ENCODE measurements at regions not wholly inside any gene's neighbourhood (a gene's known extent, or its start where the extent isn't known, plus 50 kb on each side); places are given as distances from the start of the nearest gene placed in this dataset.
A peak's percentile ranks its signal among the peaks of the same experiment; 100 is the strongest.

GRCh38 chr5:145180371-145180770, 654.8 kb downstream of the PRELID2 start:
- in situ Hi-C loops (cut with MboI), result no loop called here
- H3K9me3 ChIP-seq (ENCODE audit: low read depth), result no peaks in the 10 kb centered on the region
- H3K36me3 ChIP-seq (ENCODE audit: low read depth), result no peaks in the 10 kb centered on the region
- H3K4me3 ChIP-seq, result no peak overlapping the region
- DNase-seq, result no peak
- no peaks in the 10 kb centered on the region for H3K9me2 ChIP-seq (ENCODE audit: insufficient read depth)
- H3K4me1 ChIP-seq (ENCODE audit: insufficient read depth), result peaks cover 15% of the 10 kb centered on the region
- no peaks in the 10 kb centered on the region for H3K79me2 ChIP-seq (ENCODE audit: insufficient read depth)
- no peak overlapping the region for H3K9ac ChIP-seq
- H3K27ac ChIP-seq, result no peak overlapping the region
- no peaks in the 10 kb centered on the region for H3F3A ChIP-seq (ENCODE audit: insufficient read depth)
- TF ChIP-seq EZH2phosphoT487 (IDR thresholded peaks at IDR 0.05; ENCODE audit: insufficient read depth, low read depth) (no peak), EZH2 (IDR thresholded peaks at IDR 0.05; ENCODE audit: insufficient read depth, poor library complexity, severe bottlenecking) (no peak)
- no peak overlapping the region for H3K4me2 ChIP-seq (ENCODE audit: unreplicated experiment)
- no peaks in the 10 kb centered on the region for H4K20me1 ChIP-seq (ENCODE audit: insufficient read depth)
- H2AFZ ChIP-seq, result no peak overlapping the region
- H3K27me3 ChIP-seq (replicated peaks; ENCODE audit: insufficient read depth), result no peaks in the 10 kb centered on the region
- 60 to 66% methylated on average over 5 of the region's 5 CpGs for WGBS, 2 experiments (ENCODE audit: low coverage in 1 of 2, low lambda C conversion rate in 2 of 2, missing lambda C conversion rate in 2 of 2)

GRCh38 chr5:145178641-145179523, 656.3 kb downstream of the PRELID2 start:
- 28 to 44% methylated on average over 3 of the region's 3 CpGs for WGBS, 2 experiments (ENCODE audit: low coverage in 1 of 2, low lambda C conversion rate in 2 of 2, missing lambda C conversion rate in 2 of 2)
- Histone ChIP-seq H4K20me1 (ENCODE audit: insufficient read depth) (no peaks in the 10 kb centered on the region), H3K4me3 (no peak overlapping the region), H3K4me1 (ENCODE audit: insufficient read depth) (peaks cover 15% of the 10 kb centered on the region), H3K79me2 (ENCODE audit: insufficient read depth) (no peaks in the 10 kb centered on the region), H3K4me2 (ENCODE audit: unreplicated experiment) (no peak overlapping the region), H3K27ac (no peak overlapping the region), H2AFZ (no peak overlapping the region), H3K9me2 (ENCODE audit: insufficient read depth) (no peaks in the 10 kb centered on the region), H3F3A (ENCODE audit: insufficient read depth) (no peaks in the 10 kb centered on the region), H3K27me3 (replicated peaks; ENCODE audit: insufficient read depth) (no peaks in the 10 kb centered on the region), H3K9me3 (ENCODE audit: low read depth) (no peaks in the 10 kb centered on the region), H3K36me3 (ENCODE audit: low read depth) (no peaks in the 10 kb centered on the region), H3K9ac (no peak overlapping the region)
- no peak for TF ChIP-seq EZH2phosphoT487 (IDR thresholded peaks at IDR 0.05; ENCODE audit: insufficient read depth, low read depth)
- TF ChIP-seq EZH2 (IDR thresholded peaks at IDR 0.05; ENCODE audit: insufficient read depth, poor library complexity, severe bottlenecking), result no peak
- in situ Hi-C loops (cut with MboI), result no loop called here
- peak; percentile 6 for DNase-seq

- no peak overlapping the region for H3K4me3 ChIP-seq
- H3K4me2 ChIP-seq (ENCODE audit: unreplicated experiment), result no peak overlapping the region
- TF ChIP-seq EZH2phosphoT487 (IDR thresholded peaks at IDR 0.05; ENCODE audit: insufficient read depth, low read depth) (no peak), EZH2 (IDR thresholded peaks at IDR 0.05; ENCODE audit: insufficient read depth, poor library complexity, severe bottlenecking) (no peak)
- H3K36me3 ChIP-seq (ENCODE audit: low read depth), result no peaks in the 10 kb centered on the region
- no peaks in the 10 kb centered on the region for H3K9me3 ChIP-seq (ENCODE audit: low read depth)
- peaks cover 15% of the 10 kb centered on the region for H3K4me1 ChIP-seq (ENCODE audit: insufficient read depth)
- DNase-seq, result no peak
- H4K20me1 ChIP-seq (ENCODE audit: insufficient read depth), result no peaks in the 10 kb centered on the region
- in situ Hi-C loops (cut with MboI), result no loop called here
- no peak overlapping the region for H3K27ac ChIP-seq
- no peaks in the 10 kb centered on the region for H3K27me3 ChIP-seq (replicated peaks; ENCODE audit: insufficient read depth)
- H2AFZ ChIP-seq, result no peak overlapping the region
- 51 to 64% methylated on average over 3 of the region's 3 CpGs for WGBS, 2 experiments (ENCODE audit: low coverage in 1 of 2, low lambda C conversion rate in 2 of 2, missing lambda C conversion rate in 2 of 2)
- no peak overlapping the region for H3K9ac ChIP-seq
- no peaks in the 10 kb centered on the region for H3K79me2 ChIP-seq (ENCODE audit: insufficient read depth)
- H3F3A ChIP-seq (ENCODE audit: insufficient read depth), result no peaks in the 10 kb centered on the region
- no peaks in the 10 kb centered on the region for H3K9me2 ChIP-seq (ENCODE audit: insufficient read depth)
Observed at GRCh38 chr5:145176041-145176440, 659.1 kb downstream of the PRELID2 start.

- Histone ChIP-seq H3K4me2 (ENCODE audit: unreplicated experiment) (no peak overlapping the region), H4K20me1 (ENCODE audit: insufficient read depth) (no peaks in the 10 kb centered on the region), H3K9me2 (ENCODE audit: insufficient read depth) (no peaks in the 10 kb centered on the region), H3K9ac (no peak overlapping the region), H3K27me3 (replicated peaks; ENCODE audit: insufficient read depth) (no peaks in the 10 kb centered on the region), H3F3A (ENCODE audit: insufficient read depth) (no peaks in the 10 kb centered on the region), H3K4me3 (no peak overlapping the region), H3K79me2 (ENCODE audit: insufficient read depth) (no peaks in the 10 kb centered on the region), H3K4me1 (ENCODE audit: insufficient read depth) (no peaks in the 10 kb centered on the region), H3K27ac (no peak overlapping the region), H2AFZ (no peak overlapping the region), H3K9me3 (ENCODE audit: low read depth) (no peaks in the 10 kb centered on the region), H3K36me3 (ENCODE audit: low read depth) (no peaks in the 10 kb centered on the region)
- in situ Hi-C loops (cut with MboI), result no loop called here
- 37% methylated on average over 5 of the region's 5 CpGs for WGBS, 2 experiments (ENCODE audit: low coverage in 1 of 2, low lambda C conversion rate in 2 of 2, missing lambda C conversion rate in 2 of 2)
- TF ChIP-seq EZH2 (IDR thresholded peaks at IDR 0.05; ENCODE audit: insufficient read depth, poor library complexity, severe bottlenecking) (no peak), EZH2phosphoT487 (IDR thresholded peaks at IDR 0.05; ENCODE audit: insufficient read depth, low read depth) (no peak)
- no peak for DNase-seq
Observed at GRCh38 chr5:145166110-145166509, 669.0 kb downstream of the PRELID2 start.
